DND-41 (cell line): ENCODE measurements at regions not wholly inside any gene's neighbourhood (a gene's known extent, or its start where the extent isn't known, plus 50 kb on each side); places are given as distances from the start of the nearest gene placed in this dataset.
A peak's percentile ranks its signal among the peaks of the same experiment; 100 is the strongest.

Experiments
- ATAC-seq: fragments of 200-7000 bp; cut with Tn5 transposase; 3 replicates; pipeline ENCODE4 v1.9.1; 2021; ENCODE audit warnings: low read depth; ENCODE audit not compliant: insufficient read depth
- DNase-seq: peaks from one replicate; pipeline ENCODE4 v3.0.0-alpha.2; 2020
- H2AFZ ChIP-seq: 2 replicates; pipeline ENCODE4 v1.6.0; 2012; ENCODE audit warnings: low read depth, low read length
- H3K27ac ChIP-seq: 2 replicates; pipeline ENCODE4 v1.5.1; 2012; ENCODE audit warnings: low read length, inconsistent platforms
- H3K27me3 ChIP-seq: fragments of 200-600 bp; sonication (generic); 2 replicates; pipeline ENCODE4 v1.6.0; 2012; ENCODE audit warnings: low read length, mild to moderate bottlenecking, inconsistent platforms; ENCODE audit not compliant: insufficient read depth, poor library complexity
- H3K36me3 ChIP-seq: 2 replicates; pipeline ENCODE4 v1.5.1; 2012; ENCODE audit warnings: low read length, inconsistent platforms; ENCODE audit not compliant: insufficient read depth
- H3K4me1 ChIP-seq: 2 replicates; pipeline ENCODE4 v1.5.1; 2012; ENCODE audit warnings: mild to moderate bottlenecking, low read length; ENCODE audit not compliant: insufficient read depth
- H3K4me2 ChIP-seq: 2 replicates; pipeline ENCODE4 v1.6.0; 2012; ENCODE audit warnings: mild to moderate bottlenecking, moderate library complexity, low read length, inconsistent platforms; ENCODE audit not compliant: insufficient read depth
- H3K4me3 ChIP-seq, 2 experiments: fragments of 200-600 bp in 1 of 2; shearing (Covaris generic) in 1 of 2; 2 replicates each; pipeline ENCODE4 v1.5.1; 2012 to 2016; ENCODE audit warnings: inconsistent platforms in 2 of 2, low read length in 2 of 2, mild to moderate bottlenecking in 2 of 2, low read depth in 1 of 2, moderate library complexity in 1 of 2
- H3K79me2 ChIP-seq: 2 replicates; pipeline ENCODE4 v1.6.0; 2012; ENCODE audit warnings: low read length, inconsistent platforms; ENCODE audit not compliant: insufficient read depth
- H3K9ac ChIP-seq: 2 replicates; pipeline ENCODE4 v1.6.0; 2012; ENCODE audit warnings: low read depth, mild to moderate bottlenecking, inconsistent platforms, low read length, moderate library complexity
- H3K9me3 ChIP-seq: 2 replicates; pipeline ENCODE4 v1.5.1; 2012; ENCODE audit warnings: low read length, moderate library complexity, mild to moderate bottlenecking, inconsistent platforms; ENCODE audit not compliant: insufficient read depth, severe bottlenecking
- H4K20me1 ChIP-seq: 2 replicates; pipeline ENCODE4 v1.6.0; 2012; ENCODE audit warnings: low read length; ENCODE audit not compliant: insufficient read depth
- EZH2 ChIP-seq: IDR thresholded peaks from 3 replicates; pipeline ENCODE4 v1.6.1; 2012; ENCODE audit warnings: borderline replicate concordance, low read depth, mild to moderate bottlenecking, moderate library complexity, low read length, inconsistent platforms; ENCODE audit not compliant: severe bottlenecking
- TF ChIP-seq, protein P1 (sequence below): IDR thresholded peaks from 2 replicates; pipeline ENCODE4 v1.5.1; 2012; ENCODE audit warnings: borderline replicate concordance, low read length, moderate library complexity, mild to moderate bottlenecking; ENCODE audit not compliant: poor library complexity, severe bottlenecking; ENCODE audit errors: extremely low read depth

DNA sequence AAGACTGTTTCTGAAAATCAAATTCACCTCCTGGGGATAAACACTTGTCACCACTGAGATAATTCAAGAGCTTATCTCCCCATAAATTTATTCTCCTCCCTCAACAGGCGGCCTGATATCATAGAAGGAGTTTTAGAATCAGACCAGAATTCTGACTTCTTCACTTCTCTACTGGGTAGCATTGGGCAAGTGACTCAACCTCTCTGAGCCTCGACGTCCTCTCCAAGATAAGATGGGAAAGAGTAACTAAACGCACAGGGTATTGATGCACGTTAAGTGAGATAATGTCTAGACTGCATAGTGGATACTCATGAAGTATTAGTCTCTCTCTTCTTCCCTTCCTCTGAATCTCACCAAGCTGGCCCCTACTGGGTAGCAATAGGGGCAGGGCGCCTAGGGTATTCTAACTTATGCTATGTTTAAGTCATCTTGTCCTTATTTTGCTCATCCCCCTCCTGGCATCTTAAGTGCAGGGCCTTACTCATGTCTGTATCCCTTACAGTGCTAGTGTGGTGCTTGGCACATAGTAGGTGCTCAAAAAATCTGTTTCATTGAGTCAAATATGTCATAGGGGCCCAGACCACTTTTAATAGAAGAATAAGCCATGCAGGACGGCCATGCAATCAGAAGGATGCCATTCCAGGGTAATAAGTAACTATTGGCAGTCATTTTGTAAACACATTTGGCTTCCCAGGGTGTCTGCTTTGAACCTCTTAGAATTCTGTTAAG lies 476.4 kb upstream of the CCL2 start:
- DNase-seq: no peak
- no peak overlapping the region for H2AFZ ChIP-seq
- H4K20me1 ChIP-seq: no peaks in the 10 kb centered on the region
- no peak overlapping the region for H3K4me3 ChIP-seq
- no peak overlapping the region for H3K9ac ChIP-seq
- no peaks in the 10 kb centered on the region for H3K9me3 ChIP-seq
- H3K27me3 ChIP-seq: peaks cover 14% of the 10 kb centered on the region
- no peak overlapping the region for H3K4me2 ChIP-seq
- H3K79me2 ChIP-seq: no peaks in the 10 kb centered on the region
- no peak for ATAC-seq
- H3K27ac ChIP-seq: no peak overlapping the region
- TF ChIP-seq EZH2: no peak
- TF ChIP-seq, protein P1, sequence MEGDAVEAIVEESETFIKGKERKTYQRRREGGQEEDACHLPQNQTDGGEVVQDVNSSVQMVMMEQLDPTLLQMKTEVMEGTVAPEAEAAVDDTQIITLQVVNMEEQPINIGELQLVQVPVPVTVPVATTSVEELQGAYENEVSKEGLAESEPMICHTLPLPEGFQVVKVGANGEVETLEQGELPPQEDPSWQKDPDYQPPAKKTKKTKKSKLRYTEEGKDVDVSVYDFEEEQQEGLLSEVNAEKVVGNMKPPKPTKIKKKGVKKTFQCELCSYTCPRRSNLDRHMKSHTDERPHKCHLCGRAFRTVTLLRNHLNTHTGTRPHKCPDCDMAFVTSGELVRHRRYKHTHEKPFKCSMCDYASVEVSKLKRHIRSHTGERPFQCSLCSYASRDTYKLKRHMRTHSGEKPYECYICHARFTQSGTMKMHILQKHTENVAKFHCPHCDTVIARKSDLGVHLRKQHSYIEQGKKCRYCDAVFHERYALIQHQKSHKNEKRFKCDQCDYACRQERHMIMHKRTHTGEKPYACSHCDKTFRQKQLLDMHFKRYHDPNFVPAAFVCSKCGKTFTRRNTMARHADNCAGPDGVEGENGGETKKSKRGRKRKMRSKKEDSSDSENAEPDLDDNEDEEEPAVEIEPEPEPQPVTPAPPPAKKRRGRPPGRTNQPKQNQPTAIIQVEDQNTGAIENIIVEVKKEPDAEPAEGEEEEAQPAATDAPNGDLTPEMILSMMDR: no peak
- H3K36me3 ChIP-seq: no peaks in the 10 kb centered on the region
- no peaks in the 10 kb centered on the region for H3K4me1 ChIP-seq

DNA sequence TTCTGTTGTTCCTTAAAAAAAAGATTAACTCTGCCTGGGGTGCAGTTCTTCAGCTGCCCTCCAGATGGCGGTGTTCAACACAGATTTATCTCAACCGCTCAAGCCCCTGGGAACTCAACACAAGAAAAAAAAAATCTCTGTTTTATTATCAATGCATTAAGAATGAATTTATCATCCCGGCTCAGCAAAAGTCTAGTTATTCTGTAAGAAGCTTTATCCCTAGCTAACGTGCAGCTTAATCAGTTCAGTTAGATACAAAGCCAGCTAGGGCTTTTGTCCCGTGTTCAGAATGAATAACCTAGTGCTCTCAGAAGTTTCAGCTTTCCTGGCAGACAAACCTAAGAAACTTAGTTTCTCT lies 475.9 kb upstream of the CCL2 start:
- TF ChIP-seq, protein P1: peak; percentile 95
- TF ChIP-seq EZH2: no peak
- peak; percentile 58 for DNase-seq
- Histone ChIP-seq H3K9ac (no peak overlapping the region), H3K36me3 (no peaks in the 10 kb centered on the region), H3K4me2 (no peak overlapping the region), H4K20me1 (no peaks in the 10 kb centered on the region), H3K9me3 (no peaks in the 10 kb centered on the region), H3K4me3 (no peak overlapping the region), H2AFZ (no peak overlapping the region), H3K4me1 (no peaks in the 10 kb centered on the region), H3K27me3 (peaks cover 14% of the 10 kb centered on the region), H3K79me2 (no peaks in the 10 kb centered on the region), H3K27ac (no peak overlapping the region)
- 0 out of 3 replicates have a peak, but pooled peaks have one; percentile 35 for ATAC-seq

DNA sequence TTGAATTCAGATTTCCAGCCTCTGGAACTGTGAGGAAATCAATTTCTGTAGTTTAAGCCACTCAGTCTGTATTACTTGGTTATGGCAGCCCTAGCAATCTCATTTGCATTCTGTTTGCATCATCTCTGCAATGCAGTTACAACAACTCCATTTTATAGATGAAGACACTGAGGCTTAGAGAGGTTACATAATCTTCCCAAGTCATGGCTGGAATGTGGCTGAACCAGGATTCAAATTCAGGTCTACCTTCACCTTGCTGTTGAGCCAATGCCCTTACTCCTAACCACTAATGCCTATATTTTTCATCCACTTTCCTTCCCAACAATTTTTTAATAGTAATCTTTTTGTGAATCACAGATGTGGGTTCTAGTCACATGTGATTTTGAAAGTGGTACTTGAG lies 469.8 kb upstream of the CCL2 start:
- ATAC-seq (no peak), DNase-seq (no peak)
- TF ChIP-seq EZH2: no peak
- TF ChIP-seq, protein P1: no peak
- H2AFZ ChIP-seq: no peak overlapping the region
- peaks cover 18% of the 10 kb centered on the region for H3K27me3 ChIP-seq
- no peak overlapping the region for H3K4me3 ChIP-seq
- H3K9ac ChIP-seq: no peak overlapping the region
- H3K36me3 ChIP-seq: no peaks in the 10 kb centered on the region
- no peaks in the 10 kb centered on the region for H3K4me1 ChIP-seq
- H3K4me2 ChIP-seq: no peak overlapping the region
- no peaks in the 10 kb centered on the region for H3K9me3 ChIP-seq
- no peaks in the 10 kb centered on the region for H3K79me2 ChIP-seq
- no peaks in the 10 kb centered on the region for H4K20me1 ChIP-seq
- no peak overlapping the region for H3K27ac ChIP-seq

DNA sequence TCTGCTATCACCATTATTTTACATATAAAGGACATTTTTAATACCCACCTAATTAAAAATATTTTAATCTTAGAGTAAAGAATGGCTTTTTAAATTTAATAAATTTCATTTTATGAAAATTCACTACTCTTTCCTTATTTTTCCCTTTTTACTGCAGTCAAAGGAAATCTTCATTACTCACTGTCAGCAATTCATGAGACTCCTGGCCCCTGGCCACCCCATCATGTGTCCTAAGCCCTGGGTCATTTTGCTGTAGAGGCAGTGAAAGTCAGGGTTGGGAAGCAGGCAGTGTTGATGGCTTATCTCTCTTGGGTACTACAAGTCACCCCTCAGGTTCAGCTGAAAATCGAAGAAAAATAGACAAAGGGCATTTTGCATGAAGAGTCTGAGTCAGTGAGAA lies 468.6 kb upstream of the CCL2 start:
- H4K20me1 ChIP-seq: no peaks in the 10 kb centered on the region
- no peak overlapping the region for H2AFZ ChIP-seq
- DNase-seq (no peak), ATAC-seq (no peak)
- no peaks in the 10 kb centered on the region for H3K4me1 ChIP-seq
- TF ChIP-seq, protein P1: no peak
- no peak for TF ChIP-seq EZH2
- H3K4me2 ChIP-seq: no peak overlapping the region
- no peak overlapping the region for H3K4me3 ChIP-seq
- no peaks in the 10 kb centered on the region for H3K9me3 ChIP-seq
- no peaks in the 10 kb centered on the region for H3K36me3 ChIP-seq
- no peak overlapping the region for H3K27ac ChIP-seq
- H3K79me2 ChIP-seq: no peaks in the 10 kb centered on the region
- H3K27me3 ChIP-seq: peaks cover 13% of the 10 kb centered on the region
- no peak overlapping the region for H3K9ac ChIP-seq
